Fibroblast of lung (primary cell): ENCODE measurements at regions not wholly inside any gene's neighbourhood (a gene's known extent, or its start where the extent isn't known, plus 50 kb on each side); places are given as distances from the start of the nearest gene placed in this dataset.

Experiments used
- CTCF ChIP-seq, 2 donors: IDR thresholded peaks in 1 of 2; conservative IDR thresholded peaks in 1 of 2; 1 replicate in 1 of 2; 2 replicates in 1 of 2; pipeline ENCODE4 v1.5.1; 2011 to 2012; ENCODE audit warnings: low read length in 2 of 2, control low read depth in 1 of 2, inconsistent platforms in 1 of 2, low read depth in 1 of 2, mild to moderate bottlenecking in 1 of 2
- EZH2 ChIP-seq: IDR thresholded peaks from 2 replicates; pipeline ENCODE4 v1.5.1; 2012; ENCODE audit warnings: low read length, control low read depth, mild to moderate bottlenecking; ENCODE audit errors: missing control alignments

- no peak for TF ChIP-seq CTCF (conservative IDR thresholded peaks at IDR 0.05 in 1 of 2, IDR thresholded peaks at IDR 0.05 in 1 of 2; ENCODE audit: low read depth in 1 of 2, low read length in 2 of 2)
- no peak for TF ChIP-seq EZH2
Measured at GRCh38 chr3:73805435-73805834, 180.7 kb upstream of the PDZRN3 start.
